CD1c-positive myeloid dendritic cell (primary cell): ENCODE measurements at regions not wholly inside any gene's neighbourhood (a gene's known extent, or its start where the extent isn't known, plus 50 kb on each side); places are given as distances from the start of the nearest gene placed in this dataset.

Experiments
- DNase-seq: peaks from one replicate; pipeline ENCODE4 v3.0.0-alpha.2; 2016; ENCODE audit errors: extremely low spot score

DNA sequence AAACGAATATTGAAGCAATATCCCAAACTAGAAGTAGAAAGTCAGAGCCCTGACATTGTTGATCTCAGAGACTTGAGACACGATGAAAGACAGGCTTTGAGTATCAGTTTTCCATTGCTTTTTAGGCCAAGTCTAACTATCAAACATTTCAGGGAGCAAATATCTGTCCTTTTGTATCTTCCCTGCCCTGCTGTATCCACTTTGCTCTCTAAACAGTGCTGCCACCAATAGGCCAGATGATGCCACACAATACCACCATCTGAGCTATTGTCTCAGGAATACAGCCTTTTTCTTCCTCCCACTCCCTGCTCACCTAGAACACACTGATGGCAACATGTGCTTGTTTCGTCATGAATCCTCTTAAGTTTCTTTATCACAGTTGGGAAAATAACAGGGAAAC, 62.6 kb upstream of the SPAG17 start:
- DNase-seq: no peak

GRCh38 chr1:118246646-118247045, 61.6 kb upstream of the SPAG17 start:
- no peak for DNase-seq

- DNase-seq: no peak
These were observed 59.2 kb upstream of the SPAG17 start for GRCh38 chr1:118244194-118244593.

GRCh38 chr1:118243269-118243668, 58.2 kb upstream of the SPAG17 start:
- DNase-seq: no peak
